Stimulated activated memory B cell treated with anti-CD40 and anti-IgM and Interleukin-4, amounts not matched to agents 10 μg/mL and 1 μg/mL and 100 μg/mL, for 72 hours (primary cell): ENCODE measurements at regions not wholly inside any gene's neighbourhood (a gene's known extent, or its start where the extent isn't known, plus 50 kb on each side); places are given as distances from the start of the nearest gene placed in this dataset.

Source experiments
- ATAC-seq: fragments of 150-1000 bp; cut with Tn5 transposase; 2 replicates; pipeline ENCODE4 v1.10.0; 2021
- H3K27ac Mint-ChIP-seq: one replicate; pipeline ENCODE4 v1.8.0; 2022; ENCODE audit warnings: mild to moderate bottlenecking, mixed read lengths
- H3K27me3 Mint-ChIP-seq: one replicate; pipeline ENCODE4 v1.8.0; 2022; ENCODE audit warnings: mixed read lengths
- H3K36me3 Mint-ChIP-seq: one replicate; pipeline ENCODE4 v1.8.0; 2022; ENCODE audit warnings: mixed read lengths
- H3K4me1 Mint-ChIP-seq: one replicate; pipeline ENCODE4 v1.8.0; 2022; ENCODE audit warnings: mixed read lengths
- H3K4me3 Mint-ChIP-seq: one replicate; pipeline ENCODE4 v1.8.0; 2022; ENCODE audit warnings: mild to moderate bottlenecking, moderate library complexity, mixed read lengths
- H3K9me3 Mint-ChIP-seq: one replicate; pipeline ENCODE4 v1.8.0; 2022; ENCODE audit warnings: mixed read lengths

- H3K4me1 Mint-ChIP-seq, result peaks cover 12% of the 10 kb centered on the region
- H3K4me3 Mint-ChIP-seq, result no peak overlapping the region
- H3K9me3 Mint-ChIP-seq, result no peaks in the 10 kb centered on the region
Observed at GRCh38 chr11:13225038-13226001, 52.3 kb upstream of the BMAL1 start.

GRCh38 chr11:13227676-13228255, 49.8 kb upstream of the BMAL1 start:
- Mint-ChIP-seq H3K4me1 (peaks cover 12% of the 10 kb centered on the region), H3K27me3 (no peaks in the 10 kb centered on the region), H3K9me3 (no peaks in the 10 kb centered on the region), H3K4me3 (no peak overlapping the region), H3K36me3 (no peaks in the 10 kb centered on the region), H3K27ac (no peak overlapping the region)
- no peak for ATAC-seq

More at GRCh38 chr11:13225038-13226001, 52.3 kb upstream of the BMAL1 start:
- ATAC-seq, result no peak
- H3K27me3 Mint-ChIP-seq, result no peaks in the 10 kb centered on the region
- no peak overlapping the region for H3K27ac Mint-ChIP-seq
- no peaks in the 10 kb centered on the region for H3K36me3 Mint-ChIP-seq
